Fibroblast of upper back skin (primary cell): ENCODE measurements at regions not wholly inside any gene's neighbourhood (a gene's known extent, or its start where the extent isn't known, plus 50 kb on each side); places are given as distances from the start of the nearest gene placed in this dataset.

Experiments
- DNase-seq: peaks from one replicate; pipeline ENCODE4 v3.0.0-alpha.2; 2013

DNA sequence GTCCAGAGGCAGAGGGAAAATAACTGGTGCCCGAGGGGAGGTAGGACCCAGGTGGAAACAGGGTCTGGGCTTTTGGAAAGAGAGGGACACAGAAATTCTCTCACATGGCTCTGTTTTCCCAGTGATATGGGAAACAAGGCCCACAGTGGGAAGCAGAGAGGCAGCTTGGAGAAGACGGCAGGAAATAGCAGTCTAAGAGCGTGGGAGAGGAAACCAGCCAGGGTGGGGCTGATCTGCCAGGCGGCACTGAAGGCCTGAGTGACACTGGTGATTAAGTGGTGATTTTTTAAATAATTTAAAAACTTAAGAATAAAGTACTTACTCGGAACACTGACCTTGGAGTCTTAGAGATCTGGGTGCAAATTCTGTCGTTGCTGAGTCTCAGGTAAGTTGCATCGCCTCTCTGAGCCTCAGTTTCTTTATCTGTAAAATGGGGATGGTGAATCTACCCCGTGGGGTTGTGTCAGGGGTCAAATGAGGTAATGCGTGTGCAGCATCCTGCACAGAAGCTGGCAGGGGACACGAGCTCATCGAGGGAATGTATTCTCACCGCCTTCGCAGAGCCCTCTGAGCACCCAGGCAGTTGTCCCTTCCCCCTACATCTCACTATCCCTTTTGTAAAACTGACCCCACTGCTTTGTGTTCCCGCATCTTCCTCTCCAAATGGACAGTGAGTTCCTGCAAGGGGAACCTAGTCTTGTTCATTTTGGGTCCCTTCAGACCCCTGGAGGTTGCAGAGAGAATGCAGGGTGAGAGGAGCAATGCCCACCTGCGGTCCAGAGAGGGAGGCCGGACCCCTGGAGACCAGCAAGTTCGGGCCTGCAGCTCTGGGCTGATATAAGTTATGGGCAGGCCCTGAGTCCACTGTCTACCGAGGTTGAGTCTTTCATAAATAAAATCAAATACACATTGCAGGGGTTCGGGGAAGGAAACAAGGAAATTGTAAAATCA is 228.6 kb upstream of the PMEPA1 start:
- DNase-seq = no peak

DNA sequence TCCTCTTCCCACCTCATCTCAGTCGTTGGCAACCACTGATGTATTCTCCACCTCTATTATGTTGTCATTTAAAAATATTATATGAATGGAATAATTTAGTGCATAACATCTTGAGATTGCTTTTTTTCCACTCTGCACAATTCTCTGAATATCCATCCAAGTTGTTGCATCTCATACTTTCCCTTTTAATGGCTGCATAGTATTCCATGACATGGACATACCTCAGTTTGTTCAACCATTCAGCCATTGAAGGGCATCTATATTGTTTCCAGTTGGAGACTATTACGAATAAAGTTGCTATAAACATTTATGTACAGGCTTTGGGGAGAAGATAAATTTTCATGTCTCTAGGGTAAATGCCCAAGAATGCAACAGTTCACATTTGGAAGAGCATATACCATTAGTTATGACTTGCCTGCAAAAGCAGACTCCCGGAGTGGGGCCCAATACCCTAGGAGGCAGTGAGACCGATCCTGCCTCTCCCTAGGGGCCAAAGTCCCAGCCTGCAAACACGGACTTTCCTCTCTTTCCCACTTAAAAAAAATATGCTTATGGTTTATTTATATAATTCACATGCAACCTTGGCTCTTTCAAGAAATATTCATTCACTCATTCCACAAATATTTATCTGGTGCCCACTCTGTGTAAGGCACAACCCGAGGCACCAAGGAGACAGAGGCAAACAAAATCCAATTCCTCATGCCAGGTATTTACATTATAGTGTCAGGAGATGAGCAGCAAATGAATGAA is 227.0 kb upstream of the PMEPA1 start:
- DNase-seq = no peak

DNA sequence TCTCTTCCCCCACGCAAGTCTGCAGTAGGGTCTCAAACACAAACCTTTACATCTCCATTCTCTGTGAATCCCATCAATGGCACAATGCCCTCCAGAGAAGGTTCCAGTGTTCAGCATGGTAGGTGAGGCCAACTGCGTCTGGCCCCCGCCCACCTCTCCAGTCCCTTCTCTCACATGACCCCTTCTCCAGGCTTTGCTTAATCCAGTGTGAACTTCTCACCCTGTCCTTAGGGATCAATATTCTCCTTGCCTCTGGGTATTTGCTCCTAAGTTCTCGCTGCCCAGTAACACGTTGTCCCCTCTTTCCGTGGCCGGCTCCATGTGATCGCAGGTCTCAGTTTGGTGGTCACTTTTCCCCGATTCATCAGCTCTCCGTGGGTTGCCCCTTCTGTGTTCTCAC is 225.1 kb upstream of the PMEPA1 start:
- no peak for DNase-seq

DNA sequence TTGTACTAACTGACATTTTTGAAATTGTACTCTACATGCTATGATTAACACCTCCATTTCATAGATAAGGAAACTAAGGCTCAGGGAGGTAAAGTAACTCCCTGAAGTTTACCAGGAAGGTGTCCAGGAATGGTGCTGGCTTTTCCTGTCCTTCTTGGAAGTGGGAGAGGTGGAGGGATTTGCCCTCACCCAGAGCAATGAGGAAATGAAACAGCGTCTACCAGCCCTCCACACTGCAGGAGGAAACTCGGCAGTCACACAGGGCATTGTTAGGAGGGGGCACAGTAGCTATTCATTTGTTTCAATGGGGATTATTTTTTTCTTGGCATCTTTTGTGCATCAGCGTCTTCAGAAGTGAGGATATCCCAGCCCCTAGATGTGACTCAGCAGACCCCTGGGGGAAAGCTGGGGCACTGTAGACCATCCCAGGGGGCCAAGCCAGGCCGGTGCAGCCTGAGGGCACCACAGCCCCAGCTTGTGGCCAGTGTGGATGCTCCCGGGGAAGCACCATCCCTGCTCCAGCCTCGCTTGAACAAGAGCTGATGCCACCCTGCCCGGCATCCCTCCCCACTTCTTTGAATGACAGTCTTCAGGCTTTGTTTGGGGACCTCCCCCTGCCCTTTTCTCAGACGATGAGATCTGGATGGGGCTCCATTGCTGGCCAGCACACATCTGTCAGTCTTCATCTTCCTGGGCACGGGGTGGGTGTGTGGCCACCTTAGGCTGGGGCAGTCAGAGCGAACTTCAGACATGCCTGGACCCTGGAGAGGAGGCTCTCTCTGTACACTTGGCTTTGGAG is 224.4 kb upstream of the PMEPA1 start:
- no peak for DNase-seq

DNA sequence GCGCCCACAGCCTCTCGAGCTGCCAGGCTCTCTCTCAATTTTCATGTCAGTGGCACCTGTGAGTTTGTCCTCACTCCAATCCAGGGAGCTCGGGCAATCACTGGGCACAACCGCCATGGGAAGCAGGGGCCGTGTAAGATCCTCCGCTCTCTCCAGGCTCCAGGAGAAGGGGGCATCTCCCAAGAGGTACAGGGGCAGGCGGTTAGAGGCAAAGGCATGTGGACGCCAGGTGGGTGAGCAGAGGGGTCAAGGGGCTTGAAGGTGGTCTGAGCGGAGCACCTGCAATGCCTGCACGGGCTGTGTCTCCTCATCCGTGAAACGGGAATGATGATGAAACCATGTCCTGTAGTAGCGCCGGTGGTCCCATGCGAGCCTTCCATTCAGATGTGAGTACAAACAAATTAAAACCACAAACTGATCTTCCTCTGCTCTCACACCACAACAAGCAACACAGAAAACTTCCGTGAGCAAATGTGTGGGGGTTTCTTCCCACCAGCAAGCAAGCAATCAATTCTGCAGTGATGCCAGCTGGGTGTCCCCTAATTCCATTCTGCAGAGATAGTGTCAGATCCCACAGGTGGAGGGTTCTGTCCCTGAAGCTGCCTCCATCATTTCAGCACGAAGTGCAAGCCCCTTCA is 222.5 kb upstream of the PMEPA1 start:
- DNase-seq = no peak

DNA sequence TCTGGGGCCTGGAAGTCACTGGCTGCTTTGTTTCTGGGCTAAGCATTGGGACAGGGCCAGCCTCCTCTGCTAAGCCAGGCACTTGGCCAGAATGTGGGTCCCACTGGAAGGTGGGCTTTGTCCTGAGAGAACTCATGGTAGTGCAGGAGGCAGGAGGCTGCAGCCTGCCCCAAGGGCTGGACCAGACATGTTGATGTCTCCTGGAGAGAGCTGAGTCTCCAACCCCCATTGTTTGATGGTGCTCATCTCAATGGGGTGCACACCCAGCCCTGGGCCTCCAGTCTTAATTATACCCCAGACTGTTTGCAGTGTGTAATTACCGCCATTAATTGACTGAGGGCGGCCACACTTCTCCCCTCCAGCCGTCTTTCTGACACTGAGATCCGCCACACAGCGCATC is 220.5 kb upstream of the PMEPA1 start:
- no peak for DNase-seq

DNA sequence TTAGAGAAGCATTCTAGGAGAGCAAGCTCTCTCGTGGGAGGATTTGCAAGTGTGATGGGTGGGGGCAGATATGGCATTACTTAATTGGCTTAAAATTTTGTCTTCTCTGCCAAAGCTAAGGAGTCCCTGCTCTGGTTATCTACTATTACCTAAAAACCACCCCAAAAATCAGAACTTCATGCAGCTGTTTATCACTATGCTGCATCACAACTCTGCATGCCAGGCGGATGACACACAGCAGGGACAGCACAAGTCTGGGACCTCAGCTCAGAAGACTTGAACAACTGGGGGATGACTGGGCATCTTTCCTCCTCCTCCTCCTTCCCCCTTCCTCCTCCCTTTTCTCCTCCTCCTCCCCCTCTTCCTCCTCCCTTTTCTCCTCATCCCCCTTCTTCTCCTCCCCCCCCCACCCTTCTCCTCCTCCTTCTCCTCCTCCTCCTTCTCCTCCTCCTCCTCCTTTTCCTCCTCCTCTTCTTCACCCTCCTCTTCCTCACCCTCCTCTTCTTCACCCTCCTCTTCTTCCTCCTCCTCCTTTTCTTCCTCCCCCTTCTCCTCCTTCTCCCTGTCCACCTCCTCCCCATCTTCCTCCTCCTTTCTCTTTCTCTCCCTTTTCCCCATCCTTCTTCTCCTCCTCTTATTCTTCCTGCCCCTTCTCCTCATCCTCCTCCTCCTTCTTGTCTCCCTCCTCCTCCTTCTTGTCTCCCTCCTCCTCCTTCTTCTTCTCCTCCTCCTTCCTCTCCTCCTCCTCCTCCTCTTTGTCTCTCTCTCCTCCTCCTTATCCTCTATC is 218.6 kb upstream of the PMEPA1 start:
- DNase-seq = peak; percentile 45

DNA sequence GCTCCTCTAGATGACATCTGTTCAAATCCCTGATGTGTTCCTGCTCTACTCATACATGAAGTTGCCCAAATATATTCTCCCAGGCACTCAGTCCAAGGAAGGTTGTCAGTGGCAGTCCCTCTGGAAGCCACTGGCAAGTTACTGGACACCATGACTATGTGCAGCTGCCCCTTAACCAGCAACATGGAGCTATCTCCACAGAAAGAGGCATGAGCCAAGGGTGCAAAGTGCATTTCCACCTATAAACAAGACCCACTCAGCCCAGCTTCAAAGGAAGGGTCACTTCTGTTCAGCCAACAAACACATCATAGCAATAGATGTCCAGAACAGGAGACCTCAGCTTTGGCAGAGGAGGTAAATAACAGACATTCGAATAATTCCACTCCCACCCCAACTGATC is 217.6 kb upstream of the PMEPA1 start:
- DNase-seq = no peak

DNA sequence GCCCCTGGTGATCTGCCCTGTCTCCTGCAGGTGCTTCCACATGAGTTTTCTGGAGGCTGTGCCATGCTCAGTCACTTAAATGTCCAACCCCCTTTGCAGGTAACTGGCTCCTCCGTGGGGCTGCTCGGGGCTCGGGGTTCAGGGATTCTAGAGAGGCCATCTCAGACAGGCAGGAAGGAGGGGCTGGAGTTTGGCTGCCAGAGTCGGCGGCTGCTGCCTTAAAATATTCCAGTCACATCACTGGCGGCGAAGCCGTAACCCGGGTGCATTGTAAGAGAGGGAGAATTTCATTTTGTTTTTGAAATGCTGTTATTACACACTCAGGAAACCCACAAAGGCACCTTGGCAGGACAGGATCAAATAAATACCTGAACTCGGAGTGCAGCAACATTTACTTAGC is 212.9 kb upstream of the PMEPA1 start:
- no peak for DNase-seq

DNA sequence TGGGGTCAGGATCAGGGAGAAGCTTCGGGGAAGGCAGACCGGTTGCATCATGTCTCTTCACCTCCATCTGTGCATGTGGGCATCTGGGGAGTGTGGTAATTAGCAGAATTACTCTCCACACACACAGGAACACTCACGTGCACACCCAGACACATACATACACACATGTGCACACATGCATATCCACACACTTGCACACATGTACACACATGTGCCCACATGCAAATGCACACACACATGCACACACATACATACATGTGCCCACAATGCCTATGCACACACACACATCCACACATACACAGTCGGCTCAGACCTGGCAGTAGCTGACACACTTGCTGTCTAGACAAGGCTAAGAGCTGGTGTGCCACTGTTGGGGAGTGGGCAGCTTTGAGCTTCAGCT is 212.3 kb upstream of the PMEPA1 start:
- no peak for DNase-seq

DNA sequence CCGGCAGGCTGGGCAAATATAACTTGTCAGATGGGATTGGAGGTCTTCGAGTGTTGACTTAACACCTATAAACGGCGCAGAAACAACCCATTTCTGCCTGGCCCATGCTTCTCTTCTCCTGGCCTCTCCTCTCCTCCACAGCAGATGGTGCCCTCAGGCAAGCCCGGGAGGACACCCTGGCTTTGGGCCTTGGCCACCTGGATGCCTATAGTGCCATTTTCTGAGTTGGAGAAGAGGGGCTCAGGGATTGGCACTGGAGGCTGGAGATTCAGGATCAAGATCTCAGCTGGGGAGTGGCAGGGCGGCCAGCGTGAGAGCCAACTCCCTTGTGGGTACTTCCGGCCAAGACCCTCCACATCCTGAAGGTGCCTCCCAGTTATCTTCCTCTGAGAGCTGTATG is 211.9 kb upstream of the PMEPA1 start:
- no peak for DNase-seq

DNA sequence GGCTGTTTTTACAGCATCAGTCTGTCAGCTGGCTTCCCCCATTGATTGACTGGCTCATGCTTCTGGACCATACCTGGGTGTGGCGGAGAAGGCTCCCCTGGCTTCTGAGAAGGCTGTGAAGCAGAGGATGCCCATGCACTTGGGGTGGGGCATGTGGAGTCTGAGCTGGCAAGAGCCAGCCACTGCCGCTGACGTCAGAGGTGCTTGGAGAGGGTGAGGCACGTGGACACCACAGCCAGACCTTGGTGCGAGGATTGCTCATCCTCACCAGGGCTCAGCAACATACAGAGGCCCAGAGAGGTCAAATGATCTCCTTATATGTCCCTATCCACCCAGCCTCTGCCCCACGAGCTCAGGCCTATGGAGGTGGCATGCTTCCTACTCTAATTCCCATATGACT is 211.2 kb upstream of the PMEPA1 start:
- DNase-seq = no peak

DNA sequence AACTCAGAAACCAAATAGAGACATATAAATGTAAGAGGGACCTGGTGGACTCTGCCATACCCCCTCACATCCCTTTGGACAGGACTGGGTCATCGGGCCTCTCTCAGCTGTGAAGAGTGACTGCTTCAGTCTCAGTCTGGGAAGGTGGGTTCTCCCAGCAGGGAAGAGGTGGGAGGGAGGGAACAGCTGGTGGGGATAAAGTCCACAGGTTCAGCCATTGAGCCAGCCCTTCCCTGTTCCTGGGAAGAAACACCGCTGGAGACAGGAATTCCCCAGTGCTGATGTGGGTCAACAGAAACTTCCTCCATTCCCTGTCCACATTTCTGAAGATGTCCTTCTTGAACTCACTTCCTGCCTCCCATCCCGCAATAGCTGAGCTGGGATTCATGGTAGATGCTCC is 209.2 kb upstream of the PMEPA1 start:
- no peak for DNase-seq

DNA sequence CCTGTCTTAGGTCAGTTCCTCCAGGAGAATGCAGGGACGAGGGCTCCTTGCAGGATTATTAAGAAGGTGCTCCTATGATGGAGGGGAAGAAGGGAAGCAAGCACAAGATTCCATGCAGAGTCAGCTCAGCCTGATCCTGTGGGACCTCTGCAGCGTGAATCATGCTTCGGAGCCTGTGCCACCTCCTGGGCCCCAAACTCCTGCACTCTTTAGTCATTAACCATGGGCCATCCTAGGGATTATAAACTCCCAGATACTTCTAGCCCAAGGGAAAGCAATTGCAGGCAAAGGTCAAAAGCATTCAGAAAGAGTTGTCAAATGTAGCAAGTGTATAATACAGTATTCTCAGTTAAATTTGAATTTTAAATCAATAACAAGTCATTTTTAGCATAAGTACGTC is 208.7 kb upstream of the PMEPA1 start:
- DNase-seq = no peak

DNA sequence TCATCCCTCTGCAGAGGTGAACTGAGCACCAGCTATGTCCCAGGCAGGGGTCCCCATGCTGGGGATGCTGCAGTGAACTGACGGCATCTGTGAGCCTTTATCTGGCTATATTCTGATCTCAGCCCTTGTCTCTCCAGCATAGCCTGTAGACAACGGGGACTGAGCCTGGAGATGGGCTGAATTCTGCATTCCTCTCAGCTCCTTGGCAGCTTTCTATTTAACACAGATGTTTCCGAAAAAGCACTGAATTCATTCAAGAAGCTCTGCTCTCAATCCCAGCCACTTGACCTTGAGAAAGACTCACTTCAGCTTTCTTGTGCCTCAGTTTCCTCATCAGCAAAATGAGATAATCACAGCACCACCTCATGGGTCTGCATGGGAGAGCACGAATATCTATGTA is 204.4 kb upstream of the PMEPA1 start:
- no peak for DNase-seq

DNA sequence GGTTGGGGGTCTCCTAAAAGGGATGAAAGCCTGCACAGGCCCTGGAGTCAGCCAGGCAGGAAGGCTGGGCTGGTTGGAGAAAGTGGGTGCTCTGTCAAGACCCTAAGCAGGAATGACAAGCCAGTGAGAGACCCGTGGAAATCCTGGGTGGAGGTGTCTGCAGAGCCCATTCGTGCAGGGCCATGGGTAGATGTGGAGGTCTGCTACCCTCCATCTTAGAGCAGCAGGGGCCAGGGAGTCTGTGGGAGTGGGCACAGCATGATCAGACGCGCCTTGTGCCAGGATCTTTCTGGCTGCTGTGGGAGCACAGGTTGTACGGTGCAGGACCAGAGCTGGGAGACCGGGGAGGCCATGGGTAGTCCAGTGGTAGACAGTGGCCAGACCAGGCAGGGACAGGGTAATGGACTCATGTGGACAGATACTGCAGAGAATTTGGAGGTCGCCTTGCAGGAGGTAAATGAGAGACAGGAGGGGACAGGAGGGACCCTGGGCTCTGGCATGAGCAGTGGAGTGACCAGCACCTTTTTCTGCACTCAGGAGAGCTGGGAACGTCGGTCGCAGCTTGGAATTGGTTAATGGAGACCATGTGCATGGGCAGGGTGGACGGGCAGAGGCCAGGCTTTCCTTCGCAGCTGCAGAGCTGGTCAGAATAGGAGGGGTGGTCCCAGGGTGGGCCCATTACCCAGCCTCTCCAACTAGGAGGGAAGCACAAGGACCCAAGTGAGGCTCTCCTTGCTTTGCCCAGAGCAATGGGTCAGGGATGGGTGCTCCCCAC is 203.5 kb upstream of the PMEPA1 start:
- DNase-seq = no peak

DNA sequence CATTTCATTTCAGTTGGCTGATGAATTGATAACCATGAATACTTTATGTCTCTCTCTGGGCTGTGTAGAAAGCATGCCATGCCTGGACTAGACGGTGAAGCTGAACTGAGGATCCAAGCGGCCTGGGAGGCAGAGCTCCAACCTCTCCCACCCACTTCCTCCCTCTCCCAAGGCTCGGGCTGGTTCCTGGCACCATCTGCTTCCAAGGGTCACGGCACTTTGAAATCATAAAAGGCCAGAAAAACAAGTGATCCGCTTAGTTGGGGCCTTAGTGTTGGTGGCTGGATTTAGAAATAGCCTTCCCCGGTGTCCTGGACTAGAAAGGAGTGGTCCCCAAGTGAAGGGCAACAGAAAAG is 202.4 kb upstream of the PMEPA1 start:
- no peak for DNase-seq

DNA sequence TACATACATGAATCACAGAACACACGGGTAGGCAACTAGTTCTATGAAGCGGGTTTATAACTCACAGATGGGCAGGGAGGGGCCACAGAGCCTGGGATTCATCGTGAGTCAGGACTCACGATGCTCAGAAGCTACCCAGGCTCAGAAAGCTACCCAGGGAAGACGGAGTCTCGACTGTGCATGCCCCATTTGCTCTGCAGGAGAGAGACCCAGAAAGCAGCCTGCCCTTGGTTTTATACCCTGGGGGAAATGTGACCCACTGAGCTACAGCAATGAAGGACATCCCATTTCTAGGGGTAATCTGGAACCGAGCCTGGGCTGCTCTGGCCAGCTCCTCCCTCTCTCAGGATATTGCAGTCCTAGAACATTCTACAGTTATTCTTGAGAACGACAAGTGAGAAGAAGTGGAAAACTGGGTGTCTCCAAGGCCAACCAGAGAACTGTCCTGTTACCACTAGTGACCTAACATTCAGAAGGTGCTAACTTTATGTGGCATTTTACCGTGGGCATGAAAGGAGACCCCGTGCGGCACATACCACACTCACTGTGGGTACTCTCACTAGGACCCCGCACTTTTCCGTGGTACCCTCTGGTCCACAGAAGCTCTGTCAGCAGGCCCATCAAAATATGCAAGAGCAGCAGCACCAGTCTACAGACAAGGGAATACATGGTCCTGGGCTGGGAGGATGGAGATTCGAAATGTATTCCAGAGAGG is 201.9 kb upstream of the PMEPA1 start:
- DNase-seq = no peak

DNA sequence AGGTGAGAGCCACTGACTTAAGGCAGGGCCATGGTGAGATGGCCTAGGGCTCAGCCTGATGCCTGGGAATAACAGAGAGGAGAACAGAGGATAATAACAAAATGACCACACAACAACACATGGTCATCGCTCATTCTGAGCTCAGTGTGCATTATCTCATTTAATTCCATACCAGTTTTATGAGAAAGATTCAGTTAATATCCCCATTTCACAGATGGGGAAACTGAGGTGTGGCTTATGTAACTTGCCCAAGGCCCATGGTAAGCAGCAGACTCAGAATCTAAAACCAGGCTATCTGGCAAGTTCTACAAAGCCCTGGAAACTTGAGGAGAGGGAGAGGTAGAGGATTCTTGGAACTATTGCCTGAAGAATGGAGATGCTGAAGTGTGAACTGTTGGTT is 200.9 kb upstream of the PMEPA1 start:
- no peak for DNase-seq

DNA sequence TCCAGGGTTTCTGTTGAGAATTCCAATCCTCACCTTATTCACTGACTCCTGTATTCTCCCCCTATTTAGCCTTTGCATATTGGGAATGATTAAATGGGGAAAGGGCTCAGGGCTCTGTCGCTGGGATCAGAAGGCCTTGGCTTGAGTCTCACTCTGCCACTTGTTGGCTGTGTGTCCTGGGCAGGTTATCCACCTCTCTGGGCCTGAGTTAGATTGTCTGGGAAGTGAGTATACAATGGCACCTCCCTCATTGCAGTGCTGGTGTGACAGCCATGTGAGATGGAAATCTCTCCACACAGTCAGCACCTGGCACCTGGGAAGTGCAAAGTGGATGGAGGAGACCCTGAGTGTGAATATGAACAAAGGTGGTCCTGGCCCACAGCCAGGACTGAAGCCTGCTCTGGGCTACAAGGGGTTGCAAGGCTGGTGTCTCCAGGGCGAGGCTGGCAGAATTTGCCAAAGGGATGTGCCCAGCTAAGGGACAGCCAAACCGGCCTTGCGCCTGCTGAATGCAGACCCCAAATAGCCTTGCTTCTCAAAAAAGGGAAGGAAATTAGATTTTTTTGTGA is 200.0 kb upstream of the PMEPA1 start:
- no peak for DNase-seq
